Neural progenitor cell (in vitro differentiated cells): ENCODE measurements at regions not wholly inside any gene's neighbourhood (a gene's known extent, or its start where the extent isn't known, plus 50 kb on each side); places are given as distances from the start of the nearest gene placed in this dataset.
A peak's percentile ranks its signal among the peaks of the same experiment; 100 is the strongest.

ENCODE experiments used
- DNase-seq: peaks from one replicate; pipeline ENCODE4 v3.0.0-alpha.2; 2016; ENCODE audit warnings: low spot score
- H2AFZ ChIP-seq: fragments of 200-600 bp; sonication (generic); replicated peaks from 2 replicates; pipeline ENCODE4 v1.6.1; 2016; ENCODE audit warnings: antibody characterized with exemption
- H3F3A ChIP-seq: fragments of 200-600 bp; sonication (generic); 2 replicates; pipeline ENCODE4 v1.6.1; 2016; ENCODE audit warnings: antibody characterized with exemption, low read depth
- H3K27ac ChIP-seq: fragments of 200-600 bp; sonication (generic); 2 replicates; pipeline ENCODE4 v1.5.1; 2016; ENCODE audit warnings: mild to moderate bottlenecking
- H3K27me3 ChIP-seq: fragments of 200-600 bp; sonication (generic); 2 replicates; pipeline ENCODE4 v1.6.1; 2016; ENCODE audit warnings: mild to moderate bottlenecking, moderate library complexity
- H3K36me3 ChIP-seq: fragments of 200-600 bp; sonication (generic); 2 replicates; pipeline ENCODE4 v1.5.1; 2016
- H3K4me1 ChIP-seq: fragments of 200-600 bp; sonication (generic); 2 replicates; pipeline ENCODE4 v1.6.1; 2016; ENCODE audit warnings: mixed run types
- H3K4me2 ChIP-seq: fragments of 200-600 bp; sonication (generic); 2 replicates; pipeline ENCODE4 v1.6.1; 2016
- H3K4me3 ChIP-seq: fragments of 200-600 bp; sonication (generic); 2 replicates; pipeline ENCODE4 v1.5.1; 2016
- H3K79me2 ChIP-seq: fragments of 200-600 bp; sonication (generic); 2 replicates; pipeline ENCODE4 v1.6.1; 2016; ENCODE audit warnings: low read depth
- H3K9ac ChIP-seq: fragments of 200-600 bp; sonication (generic); 2 replicates; pipeline ENCODE4 v1.6.1; 2016
- H3K9me3 ChIP-seq: fragments of 200-600 bp; sonication (generic); 2 replicates; pipeline ENCODE4 v1.5.1; 2016; ENCODE audit warnings: low read depth
- H4K20me1 ChIP-seq: fragments of 200-600 bp; sonication (generic); 2 replicates; pipeline ENCODE4 v1.6.1; 2016; ENCODE audit warnings: low read depth
- H3K27ac Mint-ChIP-seq: 3 replicates; pipeline ENCODE4 v1.8.0; 2021; ENCODE audit warnings: mixed read lengths
- H3K27me3 Mint-ChIP-seq: 2 replicates; pipeline ENCODE4 v1.8.0; 2022; ENCODE audit warnings: low read depth, mild to moderate bottlenecking, inconsistent platforms, moderate library complexity, mixed read lengths; ENCODE audit not compliant: insufficient read depth
- H3K36me3 Mint-ChIP-seq: 3 replicates; pipeline ENCODE4 v1.8.0; 2021; ENCODE audit warnings: mixed read lengths
- H3K4me1 Mint-ChIP-seq: 3 replicates; pipeline ENCODE4 v1.8.0; 2021; ENCODE audit warnings: mixed read lengths
- H3K4me3 Mint-ChIP-seq: 3 replicates; pipeline ENCODE4 v1.8.0; 2021; ENCODE audit warnings: mild to moderate bottlenecking, moderate library complexity, mixed read lengths
- H3K9me3 Mint-ChIP-seq: 3 replicates; pipeline ENCODE4 v1.8.0; 2020; ENCODE audit warnings: mixed read lengths
- CTCF ChIP-seq: fragments of 200-600 bp; sonication (generic); IDR thresholded peaks from 2 replicates; pipeline ENCODE4 v1.5.1; 2017; ENCODE audit warnings: antibody characterized with exemption, mild to moderate bottlenecking
- EZH2 ChIP-seq: fragments of 200-600 bp; sonication (generic); IDR thresholded peaks from 2 replicates; pipeline ENCODE4 v1.6.1; 2017; ENCODE audit warnings: antibody characterized with exemption, mild to moderate bottlenecking, moderate library complexity
- EZH2phosphoT487 ChIP-seq: fragments of 200-600 bp; sonication (generic); IDR thresholded peaks from 2 replicates; pipeline ENCODE4 v1.6.1; 2017; ENCODE audit warnings: antibody characterized with exemption

DNA sequence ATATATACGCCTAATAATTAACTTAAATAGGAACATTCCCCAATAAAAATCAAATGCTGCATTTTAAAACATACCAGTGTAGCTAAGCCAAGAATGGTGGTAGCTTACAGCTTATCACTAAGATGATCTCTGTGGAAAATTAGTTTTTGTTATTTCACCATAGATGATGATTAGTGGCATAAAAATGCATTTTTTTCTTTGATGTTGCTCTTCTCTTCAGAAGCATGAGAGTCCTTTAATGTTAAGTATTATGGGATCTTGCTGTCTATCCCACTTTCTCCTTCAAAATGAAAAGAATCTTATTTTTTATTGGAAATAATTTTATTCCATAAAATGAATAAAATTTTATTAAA, 731.0 kb downstream of the SLITRK1 start:
- Mint-ChIP-seq H3K4me1 (no peaks in the 10 kb centered on the region), H3K36me3 (no peaks in the 10 kb centered on the region), H3K27me3 (no peaks in the 10 kb centered on the region), H3K27ac (no peak overlapping the region), H3K9me3 (no peaks in the 10 kb centered on the region), H3K4me3 (no peak overlapping the region)
- Histone ChIP-seq H3K27me3 (no peaks in the 10 kb centered on the region), H3F3A (no peaks in the 10 kb centered on the region), H3K9ac (no peak overlapping the region), H4K20me1 (no peaks in the 10 kb centered on the region), H3K79me2 (no peaks in the 10 kb centered on the region), H3K9me3 (no peaks in the 10 kb centered on the region), H3K4me2 (no peak overlapping the region), H3K27ac (no peak overlapping the region), H3K4me3 (no peak overlapping the region), H3K36me3 (no peaks in the 10 kb centered on the region), H2AFZ (no peak overlapping the region), H3K4me1 (no peaks in the 10 kb centered on the region)
- TF ChIP-seq EZH2: no peak
- TF ChIP-seq EZH2phosphoT487: no peak
- TF ChIP-seq CTCF: no peak
- no peak for DNase-seq

- H3K27ac ChIP-seq: no peak overlapping the region
- H3K9me3 ChIP-seq: no peaks in the 10 kb centered on the region
- Mint-ChIP-seq H3K4me1 (no peaks in the 10 kb centered on the region), H3K4me3 (no peak overlapping the region), H3K9me3 (no peaks in the 10 kb centered on the region), H3K36me3 (no peaks in the 10 kb centered on the region), H3K27ac (no peak overlapping the region), H3K27me3 (no peaks in the 10 kb centered on the region)
- no peaks in the 10 kb centered on the region for H3K36me3 ChIP-seq
- TF ChIP-seq CTCF: peak; percentile 29
- no peak for TF ChIP-seq EZH2phosphoT487
- H3K27me3 ChIP-seq: no peaks in the 10 kb centered on the region
- no peaks in the 10 kb centered on the region for H3K79me2 ChIP-seq
- no peak overlapping the region for H2AFZ ChIP-seq
- H3K4me2 ChIP-seq: no peak overlapping the region
- H3F3A ChIP-seq: no peaks in the 10 kb centered on the region
- no peak overlapping the region for H3K9ac ChIP-seq
- no peak overlapping the region for H3K4me3 ChIP-seq
- H3K4me1 ChIP-seq: no peaks in the 10 kb centered on the region
- no peak for DNase-seq
- no peaks in the 10 kb centered on the region for H4K20me1 ChIP-seq
Observed at GRCh38 chr13:83150616-83151307, 731.5 kb downstream of the SLITRK1 start.

DNA sequence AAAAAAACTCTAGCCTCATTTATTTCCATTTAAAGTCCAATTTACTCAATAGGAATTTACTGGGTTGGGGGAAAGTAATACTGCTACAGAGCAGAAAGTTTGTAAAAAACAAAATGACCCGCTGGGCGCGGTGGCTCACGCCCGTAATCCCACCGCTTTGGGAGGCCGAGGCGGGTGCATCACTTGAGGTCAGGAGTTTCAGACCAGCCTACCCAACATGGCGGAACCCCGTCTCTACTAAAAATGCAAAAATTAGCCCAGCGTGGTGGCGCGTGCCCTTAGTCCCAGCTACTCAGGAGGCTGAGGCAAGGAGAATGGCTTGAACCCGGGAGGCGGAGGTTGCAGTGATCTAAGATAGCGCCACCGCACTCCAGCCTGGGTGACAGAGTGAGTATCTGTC, 745.6 kb downstream of the SLITRK1 start:
- Histone ChIP-seq H3K4me2 (no peak overlapping the region), H3K4me1 (no peaks in the 10 kb centered on the region), H3K27ac (no peak overlapping the region), H3K9me3 (no peaks in the 10 kb centered on the region), H2AFZ (no peak overlapping the region), H4K20me1 (no peaks in the 10 kb centered on the region), H3F3A (no peaks in the 10 kb centered on the region), H3K4me3 (no peak overlapping the region), H3K36me3 (no peaks in the 10 kb centered on the region), H3K9ac (no peak overlapping the region), H3K27me3 (no peaks in the 10 kb centered on the region), H3K79me2 (no peaks in the 10 kb centered on the region)
- Mint-ChIP-seq H3K36me3 (no peaks in the 10 kb centered on the region), H3K27me3 (no peaks in the 10 kb centered on the region), H3K9me3 (no peaks in the 10 kb centered on the region), H3K27ac (no peak overlapping the region), H3K4me3 (no peak overlapping the region), H3K4me1 (no peaks in the 10 kb centered on the region)
- TF ChIP-seq EZH2phosphoT487 (no peak), EZH2 (no peak), CTCF (no peak)
- no peak for DNase-seq
